ENCODE measurements at regions not wholly inside any gene's neighbourhood (a gene's known extent, or its start where the extent isn't known, plus 50 kb on each side); places are given as distances from the start of the nearest gene placed in this dataset.
"Not testable (repeated sequence)": the region's sequence is repeated elsewhere in the genome, so short reads cannot be mapped to it uniquely, and the experiment has no call there.

DNA sequence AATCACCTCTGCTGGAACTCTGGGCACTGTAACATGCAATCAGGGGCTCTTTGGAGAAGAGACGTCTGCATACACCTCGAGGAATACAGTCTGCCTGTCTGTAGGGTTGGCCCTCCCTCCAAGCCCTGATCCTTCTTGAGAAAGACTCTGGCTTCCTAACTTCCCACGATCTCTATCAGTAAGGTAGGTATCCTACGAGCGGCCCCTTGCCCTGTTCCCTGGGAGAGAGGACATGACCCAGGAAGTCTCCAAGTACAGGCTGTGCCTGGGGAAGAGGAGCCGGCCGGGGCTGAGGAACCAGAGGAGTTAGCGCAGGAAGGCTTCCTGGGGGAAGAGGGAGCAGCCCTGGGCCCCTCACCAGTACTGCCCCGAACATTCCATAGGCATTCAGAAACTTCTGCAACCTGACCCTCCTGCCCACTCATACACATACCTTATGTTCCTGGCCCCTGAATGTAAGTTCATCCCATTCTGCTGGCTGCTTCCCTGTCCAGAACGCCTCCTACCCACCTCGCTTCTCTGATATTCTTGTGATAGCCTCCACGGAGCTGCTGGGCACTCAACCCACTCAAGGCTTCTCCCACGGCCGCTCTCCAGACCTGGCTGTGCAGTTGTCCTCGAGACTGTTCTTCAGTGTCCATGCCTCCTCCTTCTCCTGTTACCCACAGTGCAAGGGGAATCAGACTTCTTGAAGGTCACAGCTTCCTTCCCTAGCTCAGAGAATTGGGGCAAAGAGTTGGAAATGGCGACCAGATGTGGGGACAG is 116.1 kb downstream of the CYP26B1 start:
- DNase-seq = no peak

DNA sequence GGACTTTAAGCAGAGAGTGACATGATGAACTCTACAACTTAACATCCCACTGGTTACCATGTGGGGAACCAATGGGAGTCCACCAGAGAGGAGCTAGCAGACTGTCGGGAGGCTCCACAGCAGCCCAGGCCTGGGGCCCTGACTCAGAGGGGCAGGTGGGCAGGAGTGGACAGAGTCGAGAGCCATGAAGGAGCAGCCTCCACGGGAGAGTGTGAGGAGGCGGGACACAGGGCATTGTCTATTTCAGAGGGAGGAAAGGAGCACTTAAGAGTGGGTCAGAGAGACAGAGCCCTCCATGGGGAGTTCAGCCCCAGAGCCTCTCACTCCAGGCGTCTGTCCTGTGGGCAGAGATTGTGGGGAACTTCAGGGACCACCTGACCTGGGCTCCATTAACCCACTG is 118.7 kb downstream of the CYP26B1 start:
- DNase-seq = no peak

- DNase-seq = no peak
Measured at GRCh38 chr2:72028351-72028995, 119.2 kb downstream of the CYP26B1 start.

DNA sequence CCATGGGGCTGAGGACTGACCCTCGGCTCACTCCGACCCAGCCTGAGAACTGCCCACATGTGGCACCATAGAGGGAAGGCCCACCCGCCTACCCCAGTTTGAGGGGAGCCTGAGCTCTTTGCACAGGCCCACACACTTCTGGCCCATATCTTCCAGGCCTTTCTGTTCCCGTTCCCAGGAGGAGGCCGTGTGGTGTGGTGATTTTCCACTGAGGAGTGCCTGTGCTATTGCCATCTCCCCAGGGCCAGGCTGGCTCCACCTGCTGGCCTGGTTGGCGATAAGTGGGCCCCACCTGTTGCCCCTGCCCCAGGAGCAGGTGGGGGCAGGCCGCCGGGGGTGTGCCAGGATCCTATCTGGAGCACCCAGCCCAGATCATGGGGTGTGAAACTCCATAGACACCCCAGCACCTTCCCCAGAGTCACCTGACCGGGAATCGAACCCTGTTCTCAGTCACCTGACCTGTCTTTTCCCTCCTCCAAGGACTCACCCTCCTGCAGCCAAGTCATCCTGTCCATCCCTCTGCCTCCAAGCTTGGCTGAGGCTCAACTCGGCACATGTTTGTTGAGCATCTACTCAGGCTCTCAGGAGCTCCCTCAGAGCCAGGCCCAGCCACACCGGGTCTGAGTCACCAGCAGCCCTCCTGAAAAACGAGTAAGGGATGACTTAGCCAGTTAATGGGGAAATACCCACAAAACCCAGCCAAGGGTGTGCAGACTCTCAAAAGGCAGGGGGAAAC is 120.1 kb downstream of the CYP26B1 start:
- DNase-seq = no peak

- DNase-seq = no peak
Measured at GRCh38 chr2:72026819-72027425, 120.7 kb downstream of the CYP26B1 start.

- DNase-seq = no peak
Measured at GRCh38 chr2:72024451-72025175, 123.0 kb downstream of the CYP26B1 start.

DNA sequence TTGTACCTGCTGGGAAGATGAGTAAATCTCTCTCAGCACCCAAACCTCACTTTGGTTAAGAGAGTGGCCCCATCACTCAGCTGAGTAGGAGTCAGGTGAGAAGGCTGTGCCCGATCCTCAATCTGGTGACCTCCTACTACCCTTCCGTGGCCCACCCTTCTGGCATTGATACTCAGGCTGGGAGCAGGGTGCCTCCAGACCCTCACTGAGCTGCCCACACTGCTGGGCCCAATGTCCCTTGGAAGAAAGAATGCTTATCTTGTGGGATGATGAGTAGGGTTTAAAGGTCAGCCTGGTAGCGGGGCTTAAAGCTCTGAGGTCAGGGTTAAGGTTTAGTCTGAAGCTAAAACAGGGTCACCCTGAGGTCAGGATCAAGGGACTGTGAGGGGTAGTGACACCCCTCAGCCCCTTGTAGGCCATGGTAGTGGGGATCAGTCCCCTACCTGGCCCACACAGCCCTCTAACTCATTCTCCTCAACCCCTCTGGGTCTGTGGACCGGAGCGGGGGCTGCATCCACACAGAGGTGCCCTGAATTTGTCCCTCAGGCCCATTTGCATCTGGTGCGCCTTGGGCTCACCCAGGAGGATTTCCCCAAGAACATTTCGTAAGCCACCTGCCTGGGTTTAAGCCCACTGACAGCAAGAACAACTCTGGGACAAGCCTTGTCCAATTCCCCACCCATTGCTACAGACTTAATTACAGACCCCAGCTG is 123.8 kb downstream of the CYP26B1 start:
- DNase-seq = no peak

GRCh38 chr2:72021371-72021770 is 126.3 kb downstream of the CYP26B1 start:
- not testable (repeated sequence) for DNase-seq

DNA sequence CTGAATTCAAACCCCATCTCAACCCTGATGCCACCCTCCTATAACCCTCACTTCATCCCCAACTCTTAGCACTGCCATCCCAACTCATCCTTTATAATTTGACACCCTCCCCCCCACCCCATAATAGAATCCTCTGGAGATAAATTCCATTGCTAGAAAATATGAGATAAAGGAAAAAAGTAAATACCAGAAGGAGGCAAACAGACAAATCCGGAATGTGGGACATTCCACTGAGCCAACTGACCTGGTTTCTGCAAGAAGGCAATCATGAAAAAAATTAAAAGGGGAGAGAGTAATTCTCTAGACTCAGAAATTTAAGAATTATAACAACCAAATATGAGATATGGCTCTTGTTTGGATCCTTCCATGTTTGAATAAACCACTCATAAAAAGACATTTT is 132.4 kb downstream of the CYP26B1 start:
- no peak for DNase-seq

GRCh38 chr2:72014831-72015230 is 132.8 kb downstream of the CYP26B1 start:
- no peak for DNase-seq

GRCh38 chr2:72013726-72014125 is 133.9 kb downstream of the CYP26B1 start:
- DNase-seq = no peak

DNA sequence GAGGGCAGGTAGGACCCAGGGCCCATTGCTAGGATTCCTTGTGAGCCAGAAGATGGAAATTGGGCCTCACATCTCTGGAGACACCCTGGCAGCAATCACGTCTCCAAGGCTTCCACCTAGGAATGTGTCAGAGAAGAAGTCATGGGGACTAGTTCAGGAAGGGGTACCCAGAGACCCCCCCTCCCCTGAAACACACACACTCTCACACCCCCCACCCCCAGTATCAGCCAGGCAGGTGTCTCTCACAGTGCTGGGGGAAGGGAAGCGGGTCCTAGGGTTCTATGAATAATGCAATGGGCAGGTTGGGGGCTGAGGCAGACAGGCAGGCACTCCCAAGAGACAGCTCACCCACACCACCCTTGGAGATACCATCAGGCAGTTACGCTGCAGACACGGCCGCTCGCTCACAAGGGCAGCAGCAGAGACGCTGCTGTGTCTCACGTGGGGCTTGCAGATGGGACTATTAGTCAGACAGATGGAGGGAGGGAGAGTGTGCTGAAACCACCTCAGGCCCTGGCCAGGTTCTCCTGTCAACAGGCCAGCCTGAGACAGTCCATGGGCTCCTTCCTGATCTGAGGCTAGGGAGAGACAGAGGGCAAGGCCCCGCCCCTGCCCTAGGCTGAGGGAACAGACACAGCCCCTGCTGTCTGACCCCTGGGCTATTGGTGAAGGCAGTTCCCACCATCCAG is 134.6 kb downstream of the CYP26B1 start:
- no peak for DNase-seq

GRCh38 chr2:72011791-72012190 is 135.9 kb downstream of the CYP26B1 start:
- no peak for DNase-seq

DNA sequence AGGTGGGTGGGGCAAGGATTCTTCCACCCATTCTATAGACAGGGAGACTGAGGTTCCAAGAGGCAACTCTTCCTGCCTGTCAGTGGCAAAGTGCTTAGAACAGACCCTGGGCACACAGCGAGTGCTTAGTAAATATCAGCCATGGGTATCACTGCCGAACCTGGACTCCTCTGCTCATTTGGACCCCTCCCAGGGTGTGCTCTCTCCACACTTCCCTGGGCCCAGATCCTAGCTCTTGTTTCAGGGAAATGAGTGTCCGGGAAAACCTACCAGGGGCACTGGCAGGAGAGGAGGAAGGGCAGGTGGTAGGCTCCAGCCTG is 136.3 kb downstream of the CYP26B1 start:
- DNase-seq = no peak

DNA sequence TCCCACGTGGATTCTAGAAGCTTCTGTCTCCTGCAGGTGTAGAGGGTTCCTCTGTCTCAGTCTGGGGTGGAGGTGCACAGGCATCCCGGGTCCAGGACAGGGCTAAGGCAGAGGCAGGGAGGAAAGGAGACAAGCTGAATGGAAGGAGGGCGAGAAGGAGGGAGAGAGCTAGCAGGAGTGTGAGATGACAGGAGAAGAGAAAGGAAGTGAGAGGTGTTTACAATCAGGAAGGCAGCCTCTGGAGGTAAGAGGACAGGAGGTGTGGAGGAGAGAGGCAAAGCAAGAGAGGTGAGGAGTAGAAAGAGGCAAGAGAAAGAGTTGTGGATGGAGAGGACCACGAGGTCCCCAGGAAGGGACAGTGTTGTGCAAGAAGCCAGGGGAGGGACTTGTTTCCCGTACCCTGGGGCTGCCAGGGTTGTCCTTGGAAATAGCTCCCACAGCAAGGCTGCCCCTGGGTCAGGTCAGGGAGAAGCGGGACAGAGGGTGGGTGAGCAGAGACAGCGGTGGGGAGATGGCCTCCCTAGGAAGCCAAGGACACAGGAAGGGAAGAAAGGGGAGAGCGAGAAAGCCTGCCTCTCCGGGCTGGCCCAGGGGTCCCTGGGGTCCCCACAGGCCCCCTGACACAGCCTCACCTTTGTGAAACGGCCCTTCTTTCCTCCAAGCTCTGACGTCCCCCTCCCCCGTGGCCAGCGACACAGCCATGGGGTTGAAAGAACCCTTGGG is 136.9 kb downstream of the CYP26B1 start:
- DNase-seq = no peak

DNA sequence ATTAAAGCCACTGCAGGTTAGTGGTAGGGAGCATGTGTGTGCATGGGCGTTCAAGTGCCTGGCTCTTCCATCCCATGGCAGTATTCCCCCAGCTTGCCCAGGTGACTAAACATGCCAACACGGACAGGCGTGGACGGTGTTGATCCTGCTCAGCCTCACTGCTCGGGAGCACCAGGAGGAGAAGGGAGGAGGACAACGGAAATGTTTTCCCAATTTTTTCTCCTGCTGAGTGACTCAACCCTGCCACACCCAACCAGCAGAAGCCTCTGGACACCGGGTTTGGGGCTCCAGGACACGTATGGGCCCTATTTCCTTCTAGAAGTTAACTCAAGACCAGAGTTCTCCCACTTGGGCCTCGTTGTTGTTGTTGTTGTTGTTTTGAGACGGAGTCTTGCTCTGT is 139.1 kb downstream of the CYP26B1 start:
- no peak for DNase-seq

DNA sequence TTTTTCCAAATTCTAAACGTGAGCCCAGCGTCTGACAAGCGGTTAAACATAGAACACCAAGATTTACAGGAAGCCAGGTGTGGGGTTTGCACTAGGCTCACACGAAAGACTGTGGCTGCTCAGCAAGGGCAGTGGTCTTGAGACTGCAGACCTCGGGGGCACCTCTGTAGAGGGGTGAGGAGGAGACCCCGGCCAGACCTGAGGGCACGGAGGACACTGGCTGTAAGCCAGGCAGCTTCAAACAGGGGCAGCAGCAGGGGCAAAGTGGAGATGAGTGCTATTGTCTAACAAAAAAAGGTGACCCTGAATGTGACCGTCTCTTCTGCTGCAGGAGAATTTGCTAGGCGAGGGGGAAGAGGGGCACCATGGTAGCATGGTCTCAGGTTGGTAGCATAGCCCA is 140.3 kb downstream of the CYP26B1 start:
- DNase-seq = no peak

DNA sequence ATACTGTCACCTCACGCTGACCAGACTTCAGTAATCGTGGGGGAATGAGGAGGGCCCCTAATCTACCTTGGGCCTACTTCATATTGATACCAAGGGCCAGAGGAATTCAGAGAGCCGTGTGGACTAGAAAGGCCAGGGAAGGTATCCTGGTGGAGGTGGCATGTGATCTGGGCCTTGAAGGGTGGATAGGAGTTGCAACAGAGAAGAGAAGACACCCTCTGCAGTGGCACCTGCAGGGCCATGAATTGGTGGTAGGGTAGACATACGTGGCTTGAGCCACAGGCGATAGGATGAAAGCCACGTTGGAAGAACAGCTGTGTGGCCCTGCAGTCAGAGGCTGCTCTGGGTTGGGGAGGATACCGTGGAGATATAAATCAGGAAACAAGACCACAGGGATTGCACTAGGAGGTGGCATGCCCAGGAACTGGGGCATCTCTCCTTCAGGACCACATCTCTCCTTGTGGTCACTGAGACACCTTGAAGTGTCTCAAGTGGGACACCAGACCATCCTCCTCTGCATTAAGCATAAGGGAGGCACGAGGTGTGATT is 141.4 kb downstream of the CYP26B1 start:
- DNase-seq = no peak

- no peak for DNase-seq
Measured at GRCh38 chr2:72004976-72005375, 142.7 kb downstream of the CYP26B1 start.

DNA sequence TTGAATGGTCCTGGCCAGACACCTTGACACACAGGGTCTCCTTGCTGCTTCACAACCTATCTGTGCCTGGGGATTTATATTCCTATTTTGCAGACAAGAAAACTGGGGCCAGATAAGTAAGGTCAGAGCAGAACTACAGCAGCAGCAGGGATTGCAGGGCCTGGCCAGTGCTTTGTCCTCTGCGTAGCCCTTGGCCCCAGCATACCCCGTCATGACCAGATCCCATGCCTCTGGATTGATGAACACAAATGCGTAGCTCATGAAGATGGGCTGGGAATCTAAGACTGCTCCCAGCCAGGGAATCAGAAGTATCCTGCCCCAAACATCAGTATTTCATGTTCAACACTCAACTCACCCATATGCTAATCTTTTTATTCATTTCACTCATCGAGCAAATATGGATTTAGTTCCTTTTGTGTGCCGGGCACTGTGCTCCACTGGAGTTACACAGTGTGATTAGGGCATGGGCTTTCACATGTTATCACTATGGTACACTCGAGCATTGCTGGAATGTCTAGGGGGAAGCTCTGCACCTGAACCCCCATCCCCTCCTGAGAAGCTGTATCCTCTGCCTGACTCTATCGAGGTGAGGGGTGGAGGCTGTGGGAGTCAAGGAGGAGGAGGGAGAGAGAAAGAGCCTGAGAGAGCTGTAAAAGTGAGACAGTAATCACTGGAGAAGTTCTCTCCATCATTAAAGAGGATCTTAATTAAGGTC is 143.3 kb downstream of the CYP26B1 start:
- no peak for DNase-seq
